OCI-LY3 (cell line): ENCODE measurements at regions not wholly inside any gene's neighbourhood (a gene's known extent, or its start where the extent isn't known, plus 50 kb on each side); places are given as distances from the start of the nearest gene placed in this dataset.

Source experiments
- CTCF ChIP-seq: fragments of 200-600, 300-600 bp; sonication (generic); IDR thresholded peaks from 2 replicates; pipeline ENCODE4 v1.5.1; 2014; ENCODE audit warnings: antibody characterized with exemption, low read length, low read depth
- EZH2phosphoT487 ChIP-seq: fragments of 200-600 bp; shearing (Covaris generic); IDR thresholded peaks from 2 replicates; pipeline ENCODE4 v1.6.1; 2018; ENCODE audit warnings: antibody characterized with exemption, mixed run types, low read depth

- TF ChIP-seq EZH2phosphoT487 (no peak), CTCF (no peak)
Observed at GRCh38 chr11:80995523-80995922, 1554.7 kb upstream of the TENM4 start.
